Ishikawa (cell line): ENCODE measurements at regions not wholly inside any gene's neighbourhood (a gene's known extent, or its start where the extent isn't known, plus 50 kb on each side); places are given as distances from the start of the nearest gene placed in this dataset.

Experiments used
- CEBPB ChIP-seq: IDR thresholded peaks from 2 replicates; pipeline ENCODE4 v1.6.1; 2012
- CREB1 ChIP-seq: IDR thresholded peaks from 2 replicates; pipeline ENCODE4 v1.6.1; 2012; ENCODE audit warnings: low read depth
- EGR1 ChIP-seq: IDR thresholded peaks from 2 replicates; pipeline ENCODE4 v1.6.1; 2012
- EP300 ChIP-seq: IDR thresholded peaks from 2 replicates; pipeline ENCODE4 v1.6.1; 2012; ENCODE audit warnings: borderline replicate concordance
- FOXM1 ChIP-seq: IDR thresholded peaks from 2 replicates; pipeline ENCODE4 v1.6.1; 2012; ENCODE audit warnings: low read depth, borderline replicate concordance
- MAX ChIP-seq: IDR thresholded peaks from 2 replicates; pipeline ENCODE4 v1.6.1; 2012
- NFIC ChIP-seq: IDR thresholded peaks from 2 replicates; pipeline ENCODE4 v1.6.1; 2012
- RAD21 ChIP-seq: IDR thresholded peaks from 2 replicates; pipeline ENCODE4 v1.6.1; 2012; ENCODE audit warnings: low read depth
- REST ChIP-seq: IDR thresholded peaks from 2 replicates; pipeline ENCODE4 v1.6.1; 2012; ENCODE audit warnings: low read depth, mild to moderate bottlenecking
- TAF1 ChIP-seq: IDR thresholded peaks from 2 replicates; pipeline ENCODE4 v1.6.1; 2012; ENCODE audit warnings: low read depth, mild to moderate bottlenecking
- TCF12 ChIP-seq: IDR thresholded peaks from 2 replicates; pipeline ENCODE4 v1.6.1; 2012; ENCODE audit warnings: low read depth
- TEAD4 ChIP-seq: IDR thresholded peaks from 2 replicates; pipeline ENCODE4 v1.6.1; 2012
- USF1 ChIP-seq: IDR thresholded peaks from 2 replicates; pipeline ENCODE4 v1.6.1; 2012
- YY1 ChIP-seq: IDR thresholded peaks from 2 replicates; pipeline ENCODE4 v1.6.1; 2012; ENCODE audit warnings: low read depth
- ZBTB7A ChIP-seq: IDR thresholded peaks from 2 replicates; pipeline ENCODE4 v1.6.1; 2012; ENCODE audit warnings: low read depth

GRCh38 chr5:118519466-118519865 is 468.9 kb downstream of the DTWD2 start:
- TF ChIP-seq EP300 (no peak), USF1 (no peak), TEAD4 (no peak), TCF12 (no peak), CEBPB (no peak), TAF1 (no peak), ZBTB7A (no peak), NFIC (no peak), EGR1 (no peak)

- TF ChIP-seq USF1: no peak
- TF ChIP-seq TCF12: no peak
- no peak for TF ChIP-seq FOXM1
- TF ChIP-seq REST: no peak
- no peak for TF ChIP-seq RAD21
- no peak for TF ChIP-seq YY1
- no peak for TF ChIP-seq TEAD4
- TF ChIP-seq EP300: no peak
- no peak for TF ChIP-seq CEBPB
- no peak for TF ChIP-seq MAX
- no peak for TF ChIP-seq ZBTB7A
- TF ChIP-seq EGR1: no peak
- no peak for TF ChIP-seq TAF1
- no peak for TF ChIP-seq CREB1
- no peak for TF ChIP-seq NFIC
These were observed 469.6 kb downstream of the DTWD2 start for GRCh38 chr5:118518720-118519119.

- no peak for TF ChIP-seq CEBPB
- TF ChIP-seq FOXM1: no peak
- TF ChIP-seq USF1: no peak
- no peak for TF ChIP-seq REST
- no peak for TF ChIP-seq YY1
- TF ChIP-seq NFIC: no peak
- TF ChIP-seq ZBTB7A: no peak
These were observed 476.5 kb downstream of the DTWD2 start for GRCh38 chr5:118511846-118512245.

GRCh38 chr5:118506217-118506852 is 482.0 kb downstream of the DTWD2 start:
- TF ChIP-seq ZBTB7A (no peak), CREB1 (no peak), TCF12 (no peak)

- TF ChIP-seq MAX (no peak), CEBPB (no peak), ZBTB7A (no peak), EP300 (no peak), EGR1 (no peak), REST (no peak), RAD21 (no peak), TAF1 (no peak), CREB1 (no peak), TEAD4 (no peak), USF1 (no peak), NFIC (no peak), YY1 (no peak), FOXM1 (no peak), TCF12 (no peak)
These were observed 497.0 kb downstream of the DTWD2 start for GRCh38 chr5:118491351-118491750.
